ENCODE measurements at regions not wholly inside any gene's neighbourhood (a gene's known extent, or its start where the extent isn't known, plus 50 kb on each side); places are given as distances from the start of the nearest gene placed in this dataset.

GRCh38 chr6:105815661-105816555, 270.2 kb upstream of the PRDM1 start:
- no peak for DNase-seq (ENCODE audit: low read depth)

DNA sequence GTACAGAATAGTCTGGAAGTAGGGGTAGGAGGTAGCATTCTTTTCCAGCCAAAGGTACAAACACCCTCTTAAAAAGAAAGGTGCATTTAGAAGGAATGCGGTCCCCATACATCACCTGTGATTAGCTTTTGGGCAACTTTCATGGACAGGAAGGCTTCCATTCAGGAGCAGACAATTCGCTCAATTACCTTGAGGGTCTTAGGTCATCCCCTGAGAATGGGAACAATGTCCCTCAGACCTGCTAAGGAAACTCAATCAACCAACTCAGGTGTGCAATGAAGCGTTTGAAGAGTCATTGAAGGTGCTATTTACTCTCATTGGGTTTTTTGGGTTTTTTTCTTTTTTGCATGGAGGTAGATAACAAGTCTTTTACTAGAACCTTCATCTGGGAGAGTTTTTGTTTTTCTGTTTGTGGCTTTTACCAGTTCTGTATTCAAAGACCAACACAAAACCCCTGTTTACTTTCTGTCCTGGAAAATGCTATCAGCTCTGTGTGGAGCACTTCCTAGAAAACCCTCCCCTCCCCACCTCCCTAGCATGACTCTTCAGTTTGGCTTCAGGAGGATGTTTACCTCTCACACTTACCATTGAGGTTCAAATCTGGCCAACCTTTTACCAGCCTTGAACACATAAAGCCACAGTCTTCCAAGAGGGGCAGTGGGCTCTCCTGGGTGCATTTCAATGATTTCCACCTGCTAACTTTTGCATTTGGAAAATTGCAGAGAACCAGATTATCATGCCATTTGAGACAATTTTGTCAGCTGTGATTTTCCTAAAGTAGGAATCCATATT, 271.2 kb upstream of the PRDM1 start:
- no peak for DNase-seq (ENCODE audit: low read depth)

DNA sequence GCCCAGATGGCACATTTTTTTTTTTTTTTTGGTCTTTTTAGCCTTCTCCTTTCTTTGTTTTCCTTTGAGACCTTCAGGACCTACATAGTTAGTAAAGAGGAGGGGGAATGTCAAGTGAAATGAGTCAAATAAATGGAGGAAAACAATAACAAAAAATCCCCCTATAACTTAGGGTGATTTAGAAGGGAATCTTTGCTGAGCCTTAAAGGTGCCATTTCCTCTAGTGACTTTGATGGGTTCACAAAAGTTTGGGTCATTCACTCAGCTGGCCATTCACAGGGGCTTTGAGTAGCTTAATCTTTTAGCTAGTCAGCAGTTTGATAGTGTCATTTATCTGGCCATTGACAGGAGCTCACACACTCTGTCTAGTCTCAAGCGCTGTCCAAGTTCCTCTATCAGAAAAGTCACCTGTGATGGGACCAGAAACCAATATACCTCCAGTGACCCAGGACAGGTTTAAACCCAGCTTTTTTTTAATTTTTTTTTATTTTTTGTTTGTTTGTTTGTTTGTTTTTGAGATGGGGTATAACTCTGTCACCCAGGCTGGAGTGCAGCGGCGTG, 275.1 kb upstream of the PRDM1 start:
- DNase-seq (ENCODE audit: low read depth): no peak

DNA sequence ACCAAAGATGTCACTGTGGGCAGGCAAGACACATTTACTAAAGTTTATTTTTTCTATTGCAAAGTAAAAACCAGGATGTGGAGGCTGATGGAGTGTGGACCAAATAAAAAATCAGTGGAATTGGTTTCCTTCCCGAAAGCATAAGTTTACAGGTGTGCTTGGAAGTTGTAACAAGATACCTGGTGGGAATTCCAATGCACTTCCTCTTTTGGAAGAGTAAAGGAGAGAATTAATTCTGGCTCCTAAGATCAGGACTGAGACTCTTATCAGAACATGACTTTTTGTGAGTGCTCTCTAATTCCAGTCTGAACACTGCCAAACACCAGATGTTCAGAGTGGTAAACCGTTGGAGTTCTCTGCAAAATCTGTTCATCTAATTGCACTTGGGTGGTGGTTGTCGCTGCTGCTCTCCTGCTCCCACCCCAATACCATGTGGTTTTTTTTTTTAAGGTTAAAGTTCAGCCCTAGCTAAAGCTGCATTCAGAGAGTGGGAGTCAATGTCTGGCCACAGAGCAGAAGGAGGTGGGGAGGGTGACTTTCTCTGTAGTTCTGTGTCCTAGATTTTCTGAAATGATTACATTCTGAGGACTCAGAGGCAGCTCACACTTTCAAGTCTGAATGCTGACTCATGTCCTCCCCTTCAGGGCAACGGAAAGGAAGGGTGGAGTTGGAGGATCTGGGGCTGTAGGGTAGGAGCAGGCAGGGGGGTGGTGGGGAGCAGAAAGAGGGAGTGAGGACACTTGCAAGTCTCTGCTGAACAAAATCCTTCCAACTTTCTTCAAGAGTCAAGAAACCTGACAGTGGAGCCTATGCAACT, 275.8 kb upstream of the PRDM1 start:
- peak; percentile 76 for DNase-seq (ENCODE audit: low read depth)

- DNase-seq (ENCODE audit: low read depth): no peak
These were observed 277.6 kb upstream of the PRDM1 start for GRCh38 chr6:105808571-105808970.

DNA sequence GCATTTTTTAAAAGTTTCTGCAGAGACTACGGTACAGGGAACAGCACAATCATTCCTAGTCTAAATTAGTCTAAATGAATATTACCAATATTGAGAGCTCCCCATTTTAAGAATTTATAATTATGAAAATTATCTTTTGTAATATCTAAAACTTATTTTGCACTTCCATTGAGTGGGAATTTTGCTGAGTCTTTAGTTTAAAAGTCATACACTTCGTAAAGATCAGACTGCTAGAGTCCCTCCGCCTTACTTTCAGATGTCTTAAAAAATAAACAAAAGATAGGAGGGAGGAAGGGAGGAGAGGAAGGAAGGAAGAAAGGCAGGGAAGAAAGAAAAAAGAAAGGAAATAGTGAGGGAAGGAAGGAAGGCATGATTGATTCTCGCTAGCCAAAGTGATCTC, 278.2 kb upstream of the PRDM1 start:
- no peak for DNase-seq (ENCODE audit: low read depth)

- DNase-seq (ENCODE audit: low read depth): no peak
These were observed 279.6 kb upstream of the PRDM1 start for GRCh38 chr6:105806486-105806920.

DNA sequence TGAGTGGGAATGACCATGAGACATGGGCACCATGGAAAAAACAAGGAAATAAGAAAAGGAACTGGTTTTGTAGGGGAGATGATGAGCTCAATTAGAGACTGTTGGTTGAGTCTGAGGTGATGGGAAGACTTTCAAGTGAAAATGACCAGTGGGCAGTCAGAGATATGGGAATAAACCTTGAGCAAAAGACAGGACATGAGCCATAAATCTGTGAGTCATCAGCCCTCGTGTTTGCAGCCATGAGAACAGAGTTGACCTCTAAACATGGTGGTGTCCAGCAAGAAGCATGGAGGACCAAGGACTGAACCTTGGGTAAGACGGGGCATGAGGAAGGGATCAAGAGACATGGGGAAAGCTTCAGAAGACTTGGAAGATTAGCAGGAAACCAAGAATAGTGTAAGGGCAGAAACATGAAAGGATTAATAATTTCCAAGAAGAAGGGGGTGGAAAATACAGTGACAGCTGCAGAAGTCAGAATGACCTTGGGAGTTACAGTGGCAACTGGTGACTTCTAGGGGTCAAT, 280.6 kb upstream of the PRDM1 start:
- no peak for DNase-seq (ENCODE audit: low read depth)

DNA sequence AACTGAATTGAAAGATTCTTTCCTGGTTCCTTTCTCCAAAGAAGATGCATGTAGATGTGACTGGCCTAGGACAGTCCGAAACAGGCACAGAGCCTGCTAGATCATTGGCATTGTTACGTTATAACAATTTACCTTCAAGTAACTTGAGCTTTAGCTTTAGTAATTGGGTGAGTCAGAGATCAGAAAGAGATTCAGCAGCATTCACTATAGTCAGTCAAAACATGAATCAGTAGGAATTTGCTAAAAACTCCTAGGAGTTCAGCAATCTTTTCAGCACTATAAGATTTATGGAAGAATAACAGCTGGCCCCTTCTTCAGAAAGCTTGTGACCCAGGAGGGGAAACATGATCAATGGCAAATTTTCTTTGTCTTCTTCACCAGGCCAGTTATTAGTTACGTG, 281.7 kb upstream of the PRDM1 start:
- no peak for DNase-seq (ENCODE audit: low read depth)

- DNase-seq (ENCODE audit: low read depth): no peak
These were observed 282.1 kb upstream of the PRDM1 start for GRCh38 chr6:105804000-105804399.

DNA sequence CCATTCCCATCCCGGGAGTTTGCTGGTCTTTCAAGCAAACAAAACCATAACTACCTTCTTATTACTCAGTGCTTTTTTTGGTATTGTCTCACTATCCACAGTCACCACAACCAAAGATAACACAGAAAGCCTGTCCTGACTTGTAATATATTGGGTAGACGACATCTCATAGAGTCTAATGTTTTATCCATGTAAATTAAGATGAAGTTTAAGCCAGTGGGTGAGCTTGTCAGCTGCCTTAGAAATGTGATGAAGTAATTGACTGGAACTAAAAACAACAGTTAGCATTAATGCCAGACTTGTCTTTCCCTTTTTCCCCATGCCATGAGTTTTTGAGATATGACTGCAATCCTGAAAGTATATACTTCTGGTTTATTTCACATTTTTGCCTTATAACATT, 282.7 kb upstream of the PRDM1 start:
- no peak for DNase-seq (ENCODE audit: low read depth)

GRCh38 chr6:105802703-105803102, 283.4 kb upstream of the PRDM1 start:
- no peak for DNase-seq (ENCODE audit: low read depth)

DNA sequence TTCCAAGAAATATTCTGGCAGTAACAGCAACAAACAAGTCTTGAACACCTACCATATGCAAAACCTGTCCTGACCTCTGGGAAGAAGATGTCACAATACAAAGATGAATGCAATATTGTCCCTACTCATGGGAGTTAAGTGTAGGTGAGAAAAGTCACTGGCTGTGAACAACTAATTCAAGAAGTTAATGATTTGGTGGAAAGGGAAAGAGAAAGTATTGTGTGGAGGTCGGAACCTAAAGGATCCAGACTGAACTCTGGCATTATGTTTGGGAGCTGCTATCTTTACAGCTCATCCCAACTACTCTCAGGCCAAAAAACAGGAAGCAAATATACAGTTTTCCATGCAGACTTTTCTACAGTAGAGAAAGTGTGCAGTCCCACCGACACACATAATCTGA, 285.3 kb upstream of the PRDM1 start:
- DNase-seq (ENCODE audit: low read depth): no peak

DNA sequence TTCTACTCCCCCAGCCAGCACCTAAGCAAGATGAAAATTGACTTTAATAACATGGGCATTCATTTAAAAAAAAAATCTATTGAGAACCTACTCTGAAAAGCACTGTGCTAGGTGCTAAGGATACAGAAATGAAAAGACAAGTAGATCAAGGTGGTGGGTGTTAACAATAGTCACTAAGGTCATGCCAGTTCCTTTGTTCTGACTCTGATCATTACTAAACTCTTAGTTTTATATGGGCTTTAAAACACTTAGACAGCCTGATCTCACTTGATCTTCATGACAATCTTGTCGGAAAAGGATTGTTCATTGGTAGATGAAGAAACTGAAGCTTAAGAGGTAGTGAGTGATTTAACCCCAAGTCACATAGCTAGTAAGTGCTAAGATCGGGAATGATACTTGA, 285.7 kb upstream of the PRDM1 start:
- no peak for DNase-seq (ENCODE audit: low read depth)

GRCh38 chr6:105799056-105799455, 287.1 kb upstream of the PRDM1 start:
- DNase-seq (ENCODE audit: low read depth): no peak

- DNase-seq (ENCODE audit: low read depth): peak; percentile 89
These were observed 288.1 kb upstream of the PRDM1 start for GRCh38 chr6:105797983-105798453.

DNA sequence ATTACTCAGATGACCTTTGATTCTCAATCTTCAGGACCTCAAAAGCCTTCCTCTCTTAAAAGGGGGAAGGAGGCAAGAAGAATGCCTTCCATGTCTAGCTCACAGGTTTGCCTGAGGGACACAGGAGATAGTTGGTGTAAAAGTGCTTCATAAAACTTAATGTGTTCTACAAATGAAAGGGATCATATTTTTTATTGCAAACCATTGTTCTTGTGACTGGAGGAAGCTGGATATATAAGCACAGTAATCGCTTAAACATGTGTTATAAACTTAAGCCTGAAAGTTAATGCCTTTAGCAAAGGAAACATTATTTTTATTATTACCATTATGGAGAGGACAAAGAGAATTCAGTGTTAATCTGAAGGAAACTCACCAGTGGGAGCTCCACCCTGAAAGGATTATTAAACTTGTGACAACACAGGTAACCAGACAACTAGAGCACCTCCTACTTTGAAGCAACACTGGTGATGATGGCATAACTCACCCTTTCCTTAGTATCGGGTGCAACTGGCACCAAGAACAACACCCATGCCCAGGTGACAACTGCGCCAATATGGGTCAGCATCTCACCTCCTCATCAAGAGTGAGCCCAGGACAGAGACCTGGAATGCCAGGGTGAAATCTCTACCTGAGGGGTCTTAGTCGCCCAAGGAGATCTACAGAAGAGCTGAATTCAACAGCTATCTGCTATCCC, 288.7 kb upstream of the PRDM1 start:
- DNase-seq (ENCODE audit: low read depth): no peak

DNA sequence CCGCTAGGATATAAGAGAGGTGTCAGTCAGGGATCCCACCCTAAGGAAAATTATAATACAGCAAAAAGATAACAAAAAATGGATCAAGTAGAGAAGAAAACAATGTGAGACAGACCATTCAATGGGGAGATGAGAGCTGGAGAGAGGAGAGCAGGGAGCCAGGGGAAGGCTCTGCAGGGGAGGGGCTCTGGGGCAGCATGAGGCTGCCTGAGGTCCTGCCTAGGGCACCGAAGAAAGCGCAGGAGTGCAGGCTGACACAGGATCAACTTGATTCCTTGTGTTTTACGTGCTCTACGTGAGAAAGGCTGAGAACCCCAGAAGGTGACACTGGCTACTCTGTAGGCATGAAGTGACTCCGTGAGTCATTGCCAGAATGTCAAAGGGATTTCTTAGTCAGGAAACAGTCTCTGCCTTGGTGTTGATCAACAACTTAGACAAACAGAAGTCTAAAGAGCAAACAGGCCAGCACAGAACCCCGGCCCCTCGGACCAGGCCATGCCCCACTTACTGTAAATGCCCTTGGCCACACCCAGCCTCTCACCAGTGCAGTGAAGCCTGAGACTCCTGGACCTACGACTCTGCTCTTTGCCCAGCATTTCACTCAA, 290.1 kb upstream of the PRDM1 start:
- DNase-seq (ENCODE audit: low read depth): no peak

DNA sequence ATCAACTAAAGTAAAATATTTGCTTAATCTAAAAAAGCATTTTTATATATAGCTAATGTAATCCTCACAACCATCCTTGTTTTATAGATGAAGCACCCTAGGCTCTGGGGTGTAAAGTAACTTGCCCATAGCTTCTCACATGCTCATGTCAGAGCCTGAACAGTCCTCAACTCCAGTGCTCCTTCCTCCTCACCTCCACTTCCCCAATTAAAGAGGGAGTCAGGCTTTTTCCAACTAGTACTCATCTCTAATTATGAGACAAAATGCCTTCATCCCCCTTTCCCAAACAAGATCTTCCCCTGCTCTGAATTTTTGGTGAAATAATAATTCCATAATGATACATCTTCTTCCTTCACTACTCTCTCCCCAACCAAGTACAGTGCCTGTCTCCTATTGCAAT, 290.8 kb upstream of the PRDM1 start:
- no peak for DNase-seq (ENCODE audit: low read depth)

DNA sequence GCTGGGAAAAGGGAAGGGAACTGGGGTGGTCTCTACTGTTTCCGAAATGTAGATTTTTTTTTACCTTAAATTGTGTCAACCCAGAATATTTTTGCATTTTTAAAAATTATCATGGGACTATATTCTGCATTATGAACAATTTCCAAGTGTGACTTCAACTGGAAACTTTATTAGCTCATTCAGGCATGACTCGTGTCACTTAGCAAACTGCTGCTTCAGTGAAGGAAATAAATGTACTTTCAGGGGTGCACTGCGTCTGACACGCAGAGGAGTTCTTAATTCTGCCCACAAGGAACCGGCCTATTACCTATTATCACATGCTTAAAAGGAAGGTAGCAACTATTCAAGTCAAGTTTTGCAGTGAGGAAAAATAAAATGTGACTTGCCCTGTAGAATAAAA, 291.3 kb upstream of the PRDM1 start:
- no peak for DNase-seq (ENCODE audit: low read depth)

- DNase-seq (ENCODE audit: low read depth): no peak
These were observed 291.9 kb upstream of the PRDM1 start for GRCh38 chr6:105794239-105794638.
